Immature natural killer cell (primary cell): ENCODE measurements at regions not wholly inside any gene's neighbourhood (a gene's known extent, or its start where the extent isn't known, plus 50 kb on each side); places are given as distances from the start of the nearest gene placed in this dataset.

Source experiments
- DNase-seq, 3 donors: peaks; one replicate each; pipeline ENCODE4 v3.0.0; 2022; ENCODE audit warnings: mixed read lengths in 1 of 3
- H3K27ac Mint-ChIP-seq, 6 donors: one replicate each; pipeline ENCODE4 v1.8.0; 2020; ENCODE audit warnings: mixed read lengths in 6 of 6, mild to moderate bottlenecking in 5 of 6, inconsistent platforms in 4 of 6, moderate library complexity in 3 of 6
- H3K27me3 Mint-ChIP-seq, 3 donors: one replicate each; pipeline ENCODE4 v1.8.0; 2020 to 2021; ENCODE audit warnings: low read depth in 3 of 3, mild to moderate bottlenecking in 3 of 3, mixed read lengths in 3 of 3, moderate library complexity in 3 of 3, inconsistent platforms in 1 of 3
- H3K36me3 Mint-ChIP-seq, 3 donors: one replicate each; pipeline ENCODE4 v1.8.0; 2020; ENCODE audit warnings: mixed read lengths in 3 of 3, inconsistent platforms in 2 of 3, mild to moderate bottlenecking in 2 of 3
- H3K4me1 Mint-ChIP-seq, 2 donors: one replicate each; pipeline ENCODE4 v1.8.0; 2020; ENCODE audit warnings: inconsistent platforms in 2 of 2, mild to moderate bottlenecking in 2 of 2, mixed read lengths in 2 of 2, moderate library complexity in 1 of 2
- H3K4me3 Mint-ChIP-seq, 5 donors: one replicate each; pipeline ENCODE4 v1.8.0; 2020; ENCODE audit warnings: mild to moderate bottlenecking in 5 of 5, mixed read lengths in 5 of 5, inconsistent platforms in 3 of 5, moderate library complexity in 3 of 5
- H3K9me3 Mint-ChIP-seq, 6 donors: one replicate each; pipeline ENCODE4 v1.8.0; 2020; ENCODE audit warnings: mild to moderate bottlenecking in 6 of 6, mixed read lengths in 6 of 6, inconsistent platforms in 4 of 6, moderate library complexity in 3 of 6

DNA sequence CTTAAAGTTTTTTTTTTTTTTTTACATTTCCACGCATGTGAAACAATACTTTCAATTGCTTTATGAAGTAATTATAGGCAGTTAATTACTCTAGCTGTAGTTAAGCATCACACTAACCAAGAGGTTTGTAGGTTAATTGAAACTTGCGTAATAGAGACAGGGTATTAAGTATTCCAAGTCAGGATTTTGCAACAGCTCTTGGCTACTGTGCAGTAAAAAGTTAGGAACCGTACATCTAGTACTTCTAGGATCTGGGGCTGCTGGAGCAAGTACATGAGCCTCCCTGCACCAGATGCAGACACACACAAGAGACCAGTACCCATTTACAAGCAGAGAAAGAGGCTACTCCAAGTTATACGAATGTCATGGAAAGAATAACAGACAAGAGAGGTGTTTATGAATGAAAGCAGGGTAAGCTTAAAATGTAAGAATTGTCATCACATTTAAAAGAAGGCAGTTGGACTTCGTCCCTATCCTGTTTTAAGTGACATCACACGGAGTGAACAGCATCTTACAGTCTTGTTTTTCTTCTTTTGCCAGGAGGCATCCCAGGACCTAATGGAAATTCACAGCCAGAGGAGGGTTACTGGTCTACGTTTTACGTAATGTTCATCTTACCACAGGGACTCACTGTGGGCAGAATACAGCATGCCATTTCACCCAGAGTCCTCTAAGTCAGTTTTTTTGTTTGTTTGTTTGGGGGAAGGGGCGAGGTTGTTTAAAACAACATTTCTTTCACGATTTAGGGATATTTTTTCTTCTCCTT lies 379.6 kb upstream of the PSMD7 start:
- H3K36me3 Mint-ChIP-seq: no peaks in the 10 kb centered on the region
- H3K27me3 Mint-ChIP-seq: peaks cover 0 to 1% (median 0%) of the 10 kb centered on the region in 3 donors
- H3K27ac Mint-ChIP-seq: no peak overlapping the region
- no peak for DNase-seq
- peaks cover 0 to 7% (median 0%) of the 10 kb centered on the region in 6 donors for H3K9me3 Mint-ChIP-seq
- H3K4me1 Mint-ChIP-seq: no peaks in the 10 kb centered on the region
- no peak overlapping the region for H3K4me3 Mint-ChIP-seq

GRCh38 chr16:73915935-73916334 lies 380.7 kb upstream of the PSMD7 start:
- H3K4me1 Mint-ChIP-seq: no peaks in the 10 kb centered on the region
- no peak overlapping the region for H3K4me3 Mint-ChIP-seq
- H3K36me3 Mint-ChIP-seq: no peaks in the 10 kb centered on the region
- no peak overlapping the region for H3K27ac Mint-ChIP-seq
- DNase-seq: no peak
- peaks cover 0 to 7% (median 0%) of the 10 kb centered on the region in 6 donors for H3K9me3 Mint-ChIP-seq
- H3K27me3 Mint-ChIP-seq: peaks cover 0 to 1% (median 0%) of the 10 kb centered on the region in 3 donors

GRCh38 chr16:73915140-73915539 lies 381.5 kb upstream of the PSMD7 start:
- Mint-ChIP-seq H3K27me3 (peaks cover 0 to 1% (median 0%) of the 10 kb centered on the region in 3 donors), H3K9me3 (peaks cover 0 to 13% (median 0%) of the 10 kb centered on the region in 6 donors), H3K4me1 (no peaks in the 10 kb centered on the region), H3K36me3 (no peaks in the 10 kb centered on the region), H3K27ac (no peak overlapping the region), H3K4me3 (no peak overlapping the region)
- DNase-seq: no peak

- H3K4me3 Mint-ChIP-seq: no peak overlapping the region
- H3K4me1 Mint-ChIP-seq: no peaks in the 10 kb centered on the region
- DNase-seq: no peak
- peaks cover 0 to 1% (median 0%) of the 10 kb centered on the region in 3 donors for H3K27me3 Mint-ChIP-seq
- no peaks in the 10 kb centered on the region for H3K36me3 Mint-ChIP-seq
- no peak overlapping the region for H3K27ac Mint-ChIP-seq
- H3K9me3 Mint-ChIP-seq: peaks cover 0 to 13% (median 0%) of the 10 kb centered on the region in 6 donors
These were observed 383.8 kb upstream of the PSMD7 start for GRCh38 chr16:73912850-73913249.

- no peak overlapping the region for H3K27ac Mint-ChIP-seq
- no peaks in the 10 kb centered on the region for H3K36me3 Mint-ChIP-seq
- DNase-seq: no peak
- H3K4me3 Mint-ChIP-seq: no peak overlapping the region
- H3K9me3 Mint-ChIP-seq: peaks cover 0 to 18% (median 0%) of the 10 kb centered on the region in 6 donors
- no peaks in the 10 kb centered on the region for H3K4me1 Mint-ChIP-seq
- H3K27me3 Mint-ChIP-seq: peaks cover 0 to 1% (median 0%) of the 10 kb centered on the region in 3 donors
These were observed 384.3 kb upstream of the PSMD7 start for GRCh38 chr16:73912281-73912680.

DNA sequence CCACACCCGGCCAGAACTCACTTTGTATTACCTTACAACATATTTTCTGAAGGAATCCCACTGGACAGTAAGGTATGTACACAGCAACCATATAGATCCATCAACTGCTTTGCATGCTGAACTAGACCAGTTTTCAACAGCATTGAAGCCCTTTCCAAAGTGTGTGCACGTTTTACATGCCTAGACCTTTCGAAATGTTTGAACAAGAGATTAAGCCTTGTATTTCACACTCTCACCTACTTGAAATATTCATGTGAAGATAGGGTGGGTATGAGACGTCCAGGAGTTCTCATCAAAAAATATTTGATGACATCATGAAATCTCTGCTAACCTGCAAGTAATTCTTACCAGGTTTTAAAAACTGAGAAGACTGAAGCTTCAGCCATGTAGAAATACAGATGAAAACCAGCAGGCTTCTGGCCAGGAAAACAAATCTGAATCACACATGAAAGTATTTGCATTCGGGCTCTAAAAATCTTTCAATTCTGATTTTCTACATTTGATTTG lies 387.0 kb upstream of the PSMD7 start:
- no peak for DNase-seq
- H3K27me3 Mint-ChIP-seq: peaks cover 0 to 1% (median 0%) of the 10 kb centered on the region in 3 donors
- no peaks in the 10 kb centered on the region for H3K4me1 Mint-ChIP-seq
- no peaks in the 10 kb centered on the region for H3K36me3 Mint-ChIP-seq
- H3K9me3 Mint-ChIP-seq: peaks cover 0 to 18% (median 0%) of the 10 kb centered on the region in 6 donors
- H3K27ac Mint-ChIP-seq: no peak overlapping the region
- H3K4me3 Mint-ChIP-seq: no peak overlapping the region

GRCh38 chr16:73891129-73891542 lies 405.5 kb upstream of the PSMD7 start:
- H3K4me3 Mint-ChIP-seq: no peak overlapping the region

DNA sequence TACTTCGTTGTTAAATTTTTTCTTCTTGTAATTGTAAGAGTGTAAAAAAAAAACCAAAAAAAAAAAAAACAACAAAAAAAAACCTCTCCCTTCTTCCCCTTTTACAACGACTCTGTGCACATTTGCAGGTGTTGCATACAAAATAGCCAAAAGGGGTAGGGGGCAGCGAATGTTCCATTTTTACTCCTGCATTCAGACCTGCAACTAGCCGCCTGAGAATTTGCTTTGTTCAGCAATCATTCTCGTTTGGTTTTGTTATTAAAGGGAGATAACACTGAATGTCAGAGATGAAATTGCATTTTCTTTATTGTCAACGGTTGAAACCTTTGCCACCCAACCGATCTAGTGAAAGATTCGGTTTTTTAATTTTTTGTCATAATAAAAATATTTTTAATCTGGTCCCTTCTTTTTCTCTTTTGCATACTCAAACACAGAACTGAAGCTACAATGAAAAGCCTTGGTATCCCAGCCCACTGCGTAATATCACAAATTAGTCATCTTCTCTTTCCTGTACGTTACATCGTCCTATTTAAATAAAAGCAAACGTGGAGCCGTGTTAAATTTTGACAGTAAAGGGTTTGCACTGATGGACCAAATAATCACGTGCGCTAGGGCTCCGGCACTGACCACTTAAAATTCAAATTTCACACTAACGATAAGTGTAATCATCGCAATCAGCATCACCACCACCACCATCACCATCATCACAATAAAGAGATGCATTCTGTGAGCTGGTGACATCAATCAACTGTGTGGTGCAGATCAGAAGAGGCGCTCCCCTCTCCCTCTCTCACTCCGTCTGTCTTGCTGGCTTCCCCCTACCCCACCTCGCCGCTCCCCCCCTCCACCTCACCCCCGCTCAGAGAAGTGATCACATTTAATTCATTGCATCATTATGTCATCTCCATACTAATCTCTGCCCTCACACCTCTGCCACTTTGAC lies 406.2 kb upstream of the PSMD7 start:
- no peak for DNase-seq
- Mint-ChIP-seq H3K9me3 (peaks cover 0 to 4% (median 3%) of the 10 kb centered on the region in 6 donors), H3K27ac (no peak overlapping the region), H3K27me3 (peaks cover 9 to 14% (median 11%) of the 10 kb centered on the region in 3 donors), H3K4me1 (no peaks in the 10 kb centered on the region), H3K36me3 (no peaks in the 10 kb centered on the region), H3K4me3 (no peak overlapping the region)

More at GRCh38 chr16:73891129-73891542, 405.5 kb upstream of the PSMD7 start:
- Mint-ChIP-seq H3K27me3 (peaks cover 9 to 14% (median 11%) of the 10 kb centered on the region in 3 donors), H3K36me3 (no peaks in the 10 kb centered on the region), H3K4me1 (no peaks in the 10 kb centered on the region), H3K27ac (no peak overlapping the region), H3K9me3 (peaks cover 0 to 4% (median 3%) of the 10 kb centered on the region in 6 donors)
- DNase-seq: no peak

DNA sequence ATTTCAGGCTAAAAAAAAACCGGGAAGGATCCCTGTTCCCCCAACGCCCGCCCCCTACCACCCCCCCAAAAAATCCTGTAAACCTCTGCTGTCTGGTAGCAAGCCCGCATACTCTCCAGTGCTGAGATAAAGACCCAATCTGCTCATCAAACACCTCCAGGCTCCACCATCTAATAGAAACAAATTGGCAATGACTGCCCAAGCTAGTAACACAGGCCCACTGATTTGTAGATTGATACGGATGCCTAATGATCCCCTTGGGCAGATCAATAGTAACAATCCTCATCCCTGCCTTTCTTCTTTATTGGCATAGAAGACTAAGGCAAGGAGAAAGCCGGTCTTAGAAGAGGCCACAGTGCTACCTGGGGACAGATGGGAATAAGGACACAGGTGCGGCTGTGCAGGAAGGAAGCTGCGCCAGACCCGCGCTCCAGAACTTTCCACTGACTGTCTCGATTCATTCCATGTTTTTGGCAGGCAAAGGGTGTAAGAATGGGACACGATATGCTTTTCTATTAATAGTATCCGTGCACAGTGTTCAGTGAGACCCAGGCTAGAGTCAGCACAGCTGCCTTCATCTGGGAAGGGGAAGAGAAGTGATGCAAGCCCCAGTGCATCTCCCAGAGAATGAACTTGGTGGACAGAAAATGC lies 407.6 kb upstream of the PSMD7 start:
- no peaks in the 10 kb centered on the region for H3K36me3 Mint-ChIP-seq
- H3K27ac Mint-ChIP-seq: no peak overlapping the region
- DNase-seq: no peak
- H3K4me1 Mint-ChIP-seq: no peaks in the 10 kb centered on the region
- peaks cover 0 to 4% (median 3%) of the 10 kb centered on the region in 6 donors for H3K9me3 Mint-ChIP-seq
- peaks cover 9 to 14% (median 9%) of the 10 kb centered on the region in 3 donors for H3K27me3 Mint-ChIP-seq
- no peak overlapping the region for H3K4me3 Mint-ChIP-seq

DNA sequence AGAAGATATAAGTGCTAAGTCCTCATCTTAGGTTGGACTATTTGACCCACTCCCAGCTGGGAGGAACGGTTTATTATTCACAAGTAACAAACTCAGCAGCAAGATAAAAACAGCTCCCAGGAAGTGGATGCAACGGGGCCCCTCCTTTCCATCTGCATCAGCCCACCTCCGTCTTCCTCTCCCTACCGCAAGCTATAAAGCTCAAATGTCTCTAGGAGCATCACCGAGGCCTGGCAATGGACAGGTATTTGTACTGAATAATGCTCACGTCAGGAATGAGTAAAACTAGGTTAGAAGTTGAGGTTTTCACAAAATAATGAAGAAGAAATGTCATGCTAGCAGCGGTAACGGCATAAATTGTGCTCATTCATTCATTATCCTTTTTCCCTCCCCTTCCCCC lies 408.7 kb upstream of the PSMD7 start:
- no peak for DNase-seq
- no peaks in the 10 kb centered on the region for H3K36me3 Mint-ChIP-seq
- no peaks in the 10 kb centered on the region for H3K4me1 Mint-ChIP-seq
- H3K27me3 Mint-ChIP-seq: peaks cover 7 to 15% (median 9%) of the 10 kb centered on the region in 3 donors
- H3K27ac Mint-ChIP-seq: no peak overlapping the region
- no peak overlapping the region for H3K4me3 Mint-ChIP-seq
- peaks cover 0 to 4% (median 3%) of the 10 kb centered on the region in 6 donors for H3K9me3 Mint-ChIP-seq

- H3K9me3 Mint-ChIP-seq: peaks cover 0 to 4% (median 3%) of the 10 kb centered on the region in 6 donors
- peaks cover 4 to 12% (median 11%) of the 10 kb centered on the region in 3 donors for H3K27me3 Mint-ChIP-seq
These were observed 410.2 kb upstream of the PSMD7 start for GRCh38 chr16:73886426-73886825.

GRCh38 chr16:73885319-73885718 lies 411.3 kb upstream of the PSMD7 start:
- H3K36me3 Mint-ChIP-seq: no peaks in the 10 kb centered on the region
- peaks cover 4 to 8% (median 8%) of the 10 kb centered on the region in 3 donors for H3K27me3 Mint-ChIP-seq
- no peak for DNase-seq
- no peaks in the 10 kb centered on the region for H3K4me1 Mint-ChIP-seq
- H3K9me3 Mint-ChIP-seq: peaks cover 0 to 4% (median 1%) of the 10 kb centered on the region in 6 donors
- H3K4me3 Mint-ChIP-seq: no peak overlapping the region
- H3K27ac Mint-ChIP-seq: no peak overlapping the region

More at GRCh38 chr16:73886426-73886825, 410.2 kb upstream of the PSMD7 start:
- Mint-ChIP-seq H3K4me1 (no peaks in the 10 kb centered on the region), H3K27ac (no peak overlapping the region), H3K4me3 (no peak overlapping the region), H3K36me3 (no peaks in the 10 kb centered on the region)
- no peak for DNase-seq

DNA sequence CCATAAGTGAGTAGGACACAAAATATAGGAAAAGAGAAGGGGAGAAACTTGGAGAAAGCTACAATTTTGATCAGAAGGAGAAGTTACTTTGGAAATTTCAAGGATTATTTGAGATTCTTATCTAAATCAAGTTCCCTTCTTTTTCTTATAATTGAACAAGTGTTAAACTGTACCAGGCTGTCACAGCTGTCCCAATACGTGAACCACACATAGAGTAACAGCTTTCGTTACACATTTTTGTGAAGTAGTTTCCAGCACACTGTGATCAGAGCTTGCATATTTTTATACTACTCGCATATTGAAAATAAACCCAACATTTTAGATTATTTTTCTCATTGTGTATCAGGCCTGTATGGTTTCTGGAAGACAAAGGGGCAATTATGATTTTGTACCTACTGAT lies 412.8 kb upstream of the PSMD7 start:
- Mint-ChIP-seq H3K27ac (no peak overlapping the region), H3K27me3 (peaks cover 2 to 5% (median 3%) of the 10 kb centered on the region in 3 donors), H3K36me3 (no peaks in the 10 kb centered on the region), H3K4me1 (no peaks in the 10 kb centered on the region), H3K4me3 (no peak overlapping the region), H3K9me3 (peaks cover 0 to 2% (median 0%) of the 10 kb centered on the region in 6 donors)
- DNase-seq: no peak
